ENCODE measurements at regions not wholly inside any gene's neighbourhood (a gene's known extent, or its start where the extent isn't known, plus 50 kb on each side); places are given as distances from the start of the nearest gene placed in this dataset.

DNA sequence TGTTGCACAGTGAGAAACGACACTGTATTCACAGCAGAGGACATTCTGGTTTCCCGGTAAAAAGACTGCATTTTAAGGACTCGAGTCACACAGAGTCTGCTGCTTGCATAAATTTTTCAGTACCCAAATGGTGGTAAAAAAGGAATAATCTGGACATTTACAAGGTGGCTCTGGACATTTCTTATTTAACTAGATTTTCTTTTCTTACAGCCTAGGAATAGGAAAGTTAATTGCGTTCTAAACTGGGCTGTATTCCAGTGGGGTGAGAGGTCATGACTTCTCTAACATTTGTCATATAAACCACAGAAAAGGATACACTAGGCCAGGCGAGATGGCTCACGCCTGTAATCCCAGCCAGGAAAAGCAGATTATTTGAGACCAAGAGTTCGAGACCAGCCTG is 237.5 kb upstream of the KLF6 start (continued):
- TF ChIP-seq ZBTB8A (IDR thresholded peaks at IDR 0.05; ENCODE audit: partially characterized antibody) (no peak), HLTF (IDR thresholded peaks at IDR 0.05) (no peak), ZNF408 (CRISPR knock-in tag; IDR thresholded peaks at IDR 0.05; ENCODE audit: low read depth) (no peak), TBP (optimal IDR thresholded peaks at IDR 0.05; ENCODE audit: low read depth, low read length) (no peak)

DNA sequence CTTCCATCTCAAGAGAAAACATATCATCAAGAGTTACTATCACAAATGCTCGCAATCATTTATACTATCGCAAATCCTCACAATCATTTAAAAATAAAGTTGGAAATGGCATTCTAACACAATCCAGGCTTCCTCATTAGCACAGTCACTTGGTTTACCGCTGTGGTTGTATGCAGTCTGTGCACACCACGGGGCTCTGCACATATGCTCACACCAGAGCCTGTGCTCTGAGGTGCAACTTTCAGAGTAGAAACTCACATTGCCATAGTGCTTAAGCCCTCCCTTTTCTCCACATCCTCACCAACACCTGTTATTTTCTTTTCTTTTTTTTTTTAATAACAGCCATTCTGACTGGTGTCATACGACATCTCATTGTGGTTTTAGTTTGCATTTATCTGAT is 235.6 kb upstream of the KLF6 start:
- H3K9me3 ChIP-seq (replicated peaks; ENCODE audit: control insufficient read depth, insufficient read depth, low read depth, low read length) = no peaks in the 10 kb centered on the region
- no peaks in the 10 kb centered on the region for H3K79me2 ChIP-seq (ENCODE audit: control insufficient read depth, insufficient read depth, low read length)
- FAIRE-seq (no peak), DNase-seq (ENCODE audit: extremely low read depth in 1 of 4, low spot score in 3 of 4) (no peak), ATAC-seq (no peak)
- 31% methylated on average over 5 of the region's 5 CpGs for WGBS (ENCODE audit: insufficient coverage, low coverage, missing lambda C conversion rate)
- H3K27me3 ChIP-seq (ENCODE audit: control insufficient read depth in 2 of 2, insufficient read depth in 2 of 2, low read length in 2 of 2) = peaks cover 10 to 12% of the 10 kb centered on the region in 2 experiments; a peak in 4 of 5 replicates
- no peaks in the 10 kb centered on the region for H3K9me1 ChIP-seq (ENCODE audit: control insufficient read depth, insufficient read depth, low read length)
- no peaks in the 10 kb centered on the region; a peak in 1 of 5 replicates for H3K4me1 ChIP-seq (replicated peaks in 1 of 2; ENCODE audit: control insufficient read depth in 2 of 2, insufficient read depth in 2 of 2, low read length in 2 of 2)
- intact Hi-C loops (cut with micrococcal nuclease) = no loop called here
- H3K27ac ChIP-seq (ENCODE audit: extremely low read depth, low read depth, low read length) = no peak overlapping the region
- no peaks in the 10 kb centered on the region for H3K36me3 ChIP-seq (ENCODE audit: control insufficient read depth, insufficient read depth, low read length)
- ChIA-PET CTCF (ENCODE audit: low intra/inter-chr PET ratio) (no interaction called here), POLR2A (no interaction called here)
- TF ChIP-seq, protein P1, sequence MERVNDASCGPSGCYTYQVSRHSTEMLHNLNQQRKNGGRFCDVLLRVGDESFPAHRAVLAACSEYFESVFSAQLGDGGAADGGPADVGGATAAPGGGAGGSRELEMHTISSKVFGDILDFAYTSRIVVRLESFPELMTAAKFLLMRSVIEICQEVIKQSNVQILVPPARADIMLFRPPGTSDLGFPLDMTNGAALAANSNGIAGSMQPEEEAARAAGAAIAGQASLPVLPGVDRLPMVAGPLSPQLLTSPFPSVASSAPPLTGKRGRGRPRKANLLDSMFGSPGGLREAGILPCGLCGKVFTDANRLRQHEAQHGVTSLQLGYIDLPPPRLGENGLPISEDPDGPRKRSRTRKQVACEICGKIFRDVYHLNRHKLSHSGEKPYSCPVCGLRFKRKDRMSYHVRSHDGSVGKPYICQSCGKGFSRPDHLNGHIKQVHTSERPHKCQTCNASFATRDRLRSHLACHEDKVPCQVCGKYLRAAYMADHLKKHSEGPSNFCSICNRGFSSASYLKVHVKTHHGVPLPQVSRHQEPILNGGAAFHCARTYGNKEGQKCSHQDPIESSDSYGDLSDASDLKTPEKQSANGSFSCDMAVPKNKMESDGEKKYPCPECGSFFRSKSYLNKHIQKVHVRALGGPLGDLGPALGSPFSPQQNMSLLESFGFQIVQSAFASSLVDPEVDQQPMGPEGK (CRISPR knock-in tag; IDR thresholded peaks at IDR 0.05; ENCODE audit: borderline replicate concordance) = no peak
- no peak for TF ChIP-seq CBX1 (IDR thresholded peaks at IDR 0.05; ENCODE audit: low read depth)
- no peak for TF ChIP-seq TRIM24 (IDR thresholded peaks at IDR 0.05)
- no peak for TF ChIP-seq KLF1 (tag; IDR thresholded peaks at IDR 0.05)
- no peak for TF ChIP-seq CREM (IDR thresholded peaks at IDR 0.05; ENCODE audit: low read depth)
- TF ChIP-seq CEBPB (tag; IDR thresholded peaks at IDR 0.05) = no peak
- TF ChIP-seq BMI1 (IDR thresholded peaks at IDR 0.05; ENCODE audit: low read length) = no peak
- no peak for TF ChIP-seq GTF2F1 (IDR thresholded peaks at IDR 0.05; ENCODE audit: low read depth, low read length)
- TF ChIP-seq HEY1 (CRISPR knock-in tag; IDR thresholded peaks at IDR 0.05; ENCODE audit: borderline replicate concordance) = no peak
- no peak for TF ChIP-seq NONO (IDR thresholded peaks at IDR 0.05; ENCODE audit: low read depth in 2 of 2, low read length in 1 of 2)
- no peak for TF ChIP-seq CBX3 (IDR thresholded peaks at IDR 0.05; ENCODE audit: borderline replicate concordance in 1 of 2, low read length in 2 of 2)
- no peak for TF ChIP-seq NFRKB (IDR thresholded peaks at IDR 0.05; ENCODE audit: low read depth)
- TF ChIP-seq KLF13 (tag; IDR thresholded peaks at IDR 0.05; ENCODE audit: borderline replicate concordance, low read depth) = no peak
- TF ChIP-seq WHSC1 (IDR thresholded peaks at IDR 0.05; ENCODE audit: low read length) = no peak
- no peak for TF ChIP-seq SMAD3 (CRISPR knock-in tag; conservative IDR thresholded peaks at IDR 0.05)
- TF ChIP-seq, protein P2, sequence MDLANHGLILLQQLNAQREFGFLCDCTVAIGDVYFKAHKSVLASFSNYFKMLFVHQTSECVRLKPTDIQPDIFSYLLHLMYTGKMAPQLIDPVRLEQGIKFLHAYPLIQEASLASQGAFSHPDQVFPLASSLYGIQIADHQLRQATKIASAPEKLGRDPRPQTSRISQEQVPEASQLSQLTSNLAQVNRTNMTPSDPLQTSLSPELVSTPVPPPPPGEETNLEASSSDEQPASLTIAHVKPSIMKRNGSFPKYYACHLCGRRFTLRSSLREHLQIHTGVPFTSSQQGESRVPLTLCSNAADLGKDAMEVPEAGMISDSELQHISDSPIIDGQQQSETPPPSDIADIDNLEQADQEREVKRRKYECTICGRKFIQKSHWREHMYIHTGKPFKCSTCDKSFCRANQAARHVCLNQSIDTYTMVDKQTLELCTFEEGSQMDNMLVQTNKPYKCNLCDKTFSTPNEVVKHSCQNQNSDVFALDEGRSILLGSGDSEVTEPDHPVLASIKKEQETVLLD (IDR thresholded peaks at IDR 0.05) = no peak
- TF ChIP-seq ZNF830 (CRISPR knock-in tag; IDR thresholded peaks at IDR 0.05) = no peak
- TF ChIP-seq PCBP1 (IDR thresholded peaks at IDR 0.05; ENCODE audit: low read depth, low read length, poor library complexity, severe bottlenecking) = no peak
- no peak overlapping the region for H3K4me2 ChIP-seq (ENCODE audit: insufficient read depth, low read length)
- H3K4me3 ChIP-seq = no peak overlapping the region
- H4K20me1 ChIP-seq (replicated peaks; ENCODE audit: control insufficient read depth, insufficient read depth, low read length) = no peaks in the 10 kb centered on the region
- no peak overlapping the region for H3K9ac ChIP-seq (ENCODE audit: insufficient read depth in 1 of 2, low read depth in 2 of 2, low read length in 2 of 2)
- in situ Hi-C loops (cut with MboI) = no loop called here
- no peak overlapping the region for H2AFZ ChIP-seq (ENCODE audit: low read depth, low read length)
- BruUV-seq (replicated peaks) = no TSS peak

Measured in K562 (cell line).